ACHN (cell line): ENCODE measurements at regions not wholly inside any gene's neighbourhood (a gene's known extent, or its start where the extent isn't known, plus 50 kb on each side); places are given as distances from the start of the nearest gene placed in this dataset.

ENCODE experiments used
- DNase-seq: peaks from one replicate; pipeline ENCODE4 v3.0.0-alpha.2; 2015
- in situ Hi-C: cut with HindIII; loops from 2 replicates; pipeline ENCODE4 v1.10.0; 2017; ENCODE audit warnings: low sequenced_read_pairs, low pct_ligation_motif_present, low pct_unique_long_range_greater_than_20kb

DNA sequence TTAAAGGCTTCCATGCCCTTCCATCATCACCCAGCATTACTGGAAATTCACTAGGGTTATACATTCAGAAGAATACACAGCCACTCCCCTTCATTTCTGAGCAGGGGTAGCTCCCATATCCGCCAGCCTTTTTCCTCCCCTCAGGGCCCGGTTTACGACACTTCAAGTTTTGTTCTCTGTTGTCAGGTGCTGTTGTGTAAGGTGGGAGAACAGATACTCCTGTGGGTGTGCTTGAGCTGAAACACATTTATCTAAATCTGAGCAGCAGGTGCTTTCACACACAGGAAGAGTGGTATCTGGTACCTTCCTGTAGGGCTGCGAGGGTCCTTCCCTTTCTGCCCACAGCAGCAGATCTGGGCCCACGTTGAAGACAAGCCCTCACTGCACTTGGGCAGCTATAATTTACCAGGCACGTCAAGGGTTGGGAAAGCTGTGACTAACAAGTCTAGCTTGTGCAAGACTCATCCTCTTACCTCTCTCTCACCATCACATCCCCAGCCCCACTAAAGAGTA, 215.8 kb upstream of the RREB1 start:
- in situ Hi-C loops: no loop called here
- no peak for DNase-seq

DNA sequence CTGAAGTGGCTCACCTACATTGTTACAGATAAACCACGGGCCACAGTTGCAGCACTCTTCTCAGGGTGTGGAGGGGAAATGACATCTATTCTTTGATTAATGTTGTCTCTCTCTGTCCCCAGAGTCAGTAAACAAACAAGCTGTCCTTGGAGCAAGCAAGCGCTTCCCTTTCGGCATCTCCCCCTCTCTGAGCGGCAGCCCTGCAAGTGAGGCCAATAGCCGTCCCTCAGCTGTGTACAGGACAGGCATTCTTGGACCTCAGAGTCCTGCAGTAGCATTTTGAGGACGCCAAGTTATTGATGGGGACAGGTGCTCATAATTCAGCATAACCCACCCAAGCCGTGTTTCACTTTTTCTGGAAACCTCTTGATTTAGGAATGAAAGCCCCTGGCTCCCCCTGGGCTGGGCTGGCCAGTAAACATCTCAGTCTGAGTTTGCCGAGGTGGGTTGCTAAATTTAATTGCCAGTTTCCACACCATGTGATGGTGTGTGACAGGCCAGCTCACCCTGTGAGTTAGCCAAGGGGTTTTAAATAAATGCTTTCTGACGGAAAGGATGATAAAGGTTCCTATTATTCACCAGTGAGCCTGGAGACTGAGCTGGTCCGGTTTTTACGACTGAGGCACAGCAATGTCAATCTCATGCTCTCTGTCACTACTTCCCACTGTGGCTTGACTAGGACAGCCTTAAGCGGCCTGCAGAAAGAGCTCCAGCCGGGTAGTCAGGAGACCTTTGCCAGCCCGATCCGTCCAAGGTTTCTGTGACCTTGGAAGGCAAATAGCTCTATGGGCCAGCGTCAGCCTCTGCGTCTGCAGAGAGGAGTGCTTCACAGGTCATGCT, 214.8 kb upstream of the RREB1 start:
- DNase-seq: no peak
- in situ Hi-C loops: no loop called here

DNA sequence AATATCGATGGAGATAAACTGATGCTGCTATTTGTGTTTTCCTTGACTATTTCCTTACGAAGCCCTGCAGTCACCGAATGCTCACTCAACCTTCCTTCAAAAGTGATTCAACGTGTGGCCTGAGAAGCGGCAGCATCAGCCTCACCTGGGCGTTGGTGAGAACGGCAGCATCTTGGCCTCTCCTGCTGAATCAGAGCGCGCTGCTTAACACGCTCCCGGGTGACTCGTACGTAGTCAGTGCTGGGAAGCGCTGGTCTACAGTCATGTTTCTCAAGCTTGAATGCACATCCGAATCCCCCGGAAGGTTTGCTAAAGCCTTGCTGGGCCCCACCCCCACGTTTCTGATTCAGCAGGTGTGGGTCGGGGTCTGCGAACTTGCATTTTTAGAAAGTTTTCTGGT, 214.1 kb upstream of the RREB1 start:
- in situ Hi-C loops: no loop called here
- no peak for DNase-seq

DNA sequence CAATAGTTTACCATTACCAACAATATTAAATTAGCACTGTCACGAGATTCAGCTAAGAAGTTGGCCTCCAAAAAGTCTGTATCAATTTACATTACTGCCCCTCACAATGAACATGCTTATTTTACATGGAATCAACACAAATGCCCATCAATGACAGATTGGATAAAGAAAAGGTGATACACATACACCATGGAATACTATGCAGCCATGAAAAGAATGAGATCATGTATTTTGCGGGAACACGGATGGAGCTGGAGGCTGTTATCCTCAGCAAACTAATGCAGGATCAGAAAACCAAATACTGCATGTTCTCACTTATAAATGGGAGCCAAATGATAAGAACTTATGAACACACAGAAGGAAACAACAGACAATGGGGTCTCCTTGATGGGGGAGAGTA, 211.8 kb upstream of the RREB1 start:
- in situ Hi-C loops: no loop called here
- DNase-seq: no peak

DNA sequence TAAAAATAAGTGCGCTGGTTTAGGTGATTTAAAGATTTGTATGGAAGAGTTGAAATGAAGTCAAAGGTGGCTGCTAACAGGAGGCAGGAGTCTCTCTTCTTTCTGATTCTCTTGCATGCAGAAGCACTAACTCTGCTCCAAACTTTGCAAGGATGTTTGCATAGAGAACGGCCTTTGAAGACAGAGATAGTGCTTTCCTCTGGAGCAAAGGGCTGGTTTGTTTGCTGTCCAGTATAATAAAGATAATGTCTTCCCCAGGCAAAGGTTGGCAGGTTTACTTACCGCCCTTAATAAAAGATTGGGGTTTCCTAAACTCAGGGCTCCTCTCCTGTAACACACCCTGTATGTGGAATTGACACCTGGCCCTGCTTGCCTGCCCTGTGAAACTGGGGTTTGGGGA, 210.6 kb upstream of the RREB1 start:
- no peak for DNase-seq
- in situ Hi-C loops: no loop called here

DNA sequence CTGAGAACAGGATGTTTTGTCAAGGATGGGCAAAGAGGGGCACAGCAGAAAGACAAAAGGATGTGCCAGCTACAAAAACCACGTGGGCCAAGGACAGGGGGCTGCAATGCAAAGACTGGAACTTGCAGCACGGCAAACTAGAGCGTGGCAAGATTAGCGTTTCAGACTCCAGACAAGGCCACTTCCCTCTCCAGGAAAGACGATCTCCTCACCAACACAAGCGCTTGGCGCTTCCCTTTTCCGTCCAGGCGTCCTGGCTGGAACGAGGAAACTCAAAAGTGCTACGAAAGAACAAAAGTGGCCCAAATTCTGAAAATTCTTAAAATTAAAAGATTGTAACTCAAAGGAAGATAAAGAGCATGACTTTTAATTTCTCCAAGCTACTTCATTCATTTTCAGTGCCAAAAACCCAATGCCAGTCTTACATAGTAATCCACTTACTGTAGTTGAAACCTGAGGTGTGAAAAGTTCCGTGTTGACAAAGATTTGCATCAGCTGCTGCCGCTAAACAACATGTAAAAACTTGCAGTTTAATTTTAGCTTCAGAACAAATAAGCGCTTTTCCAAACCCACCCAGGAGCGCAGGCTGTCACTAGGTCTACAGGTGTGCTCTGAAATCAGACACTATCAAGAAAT, 207.1 kb upstream of the RREB1 start:
- DNase-seq: no peak
- in situ Hi-C loops: no loop called here

DNA sequence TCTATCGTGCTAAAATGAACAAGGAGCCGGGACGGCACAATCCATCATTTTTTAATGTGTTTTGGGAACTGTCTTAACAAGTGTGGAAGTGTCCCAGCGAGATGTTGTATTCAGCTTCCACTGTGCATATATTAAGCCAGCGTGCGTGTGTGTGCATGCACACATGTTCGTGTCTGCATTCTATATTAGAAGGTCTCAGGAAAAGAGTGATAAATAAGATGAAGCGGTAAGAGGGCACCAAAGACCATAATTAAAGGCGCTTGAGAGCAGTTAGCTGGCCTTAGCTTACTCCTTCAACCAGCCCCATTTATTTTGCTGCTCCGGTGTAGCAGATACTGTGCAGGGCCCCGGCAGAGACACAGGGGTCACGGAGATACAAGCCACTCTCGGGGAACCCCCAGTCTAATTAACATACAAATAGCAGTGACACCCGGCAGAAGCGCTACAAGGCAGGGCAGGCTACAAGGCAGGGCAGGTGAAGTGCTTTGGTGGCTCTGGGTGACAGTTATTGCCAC, 206.5 kb upstream of the RREB1 start:
- in situ Hi-C loops: no loop called here
- DNase-seq: no peak

DNA sequence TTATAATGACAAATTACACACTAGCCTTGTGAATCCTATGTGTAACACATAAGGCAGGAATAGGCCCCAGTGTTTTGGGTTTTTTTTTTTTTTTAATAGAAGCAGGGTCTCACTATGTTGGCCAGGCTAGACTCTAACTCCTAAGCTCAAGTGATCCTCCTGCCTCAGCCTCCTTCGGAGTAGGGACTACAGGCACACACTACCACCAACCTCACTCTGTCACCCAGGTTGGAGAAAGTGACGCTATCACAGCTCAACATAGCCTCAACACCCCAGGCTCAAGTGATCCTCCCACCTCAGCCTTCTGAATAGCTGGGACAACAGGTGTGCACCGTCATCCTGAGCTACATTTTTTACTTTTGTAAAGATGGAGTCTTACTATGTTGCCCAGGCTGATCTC, 205.8 kb upstream of the RREB1 start:
- in situ Hi-C loops: no loop called here
- no peak for DNase-seq

DNA sequence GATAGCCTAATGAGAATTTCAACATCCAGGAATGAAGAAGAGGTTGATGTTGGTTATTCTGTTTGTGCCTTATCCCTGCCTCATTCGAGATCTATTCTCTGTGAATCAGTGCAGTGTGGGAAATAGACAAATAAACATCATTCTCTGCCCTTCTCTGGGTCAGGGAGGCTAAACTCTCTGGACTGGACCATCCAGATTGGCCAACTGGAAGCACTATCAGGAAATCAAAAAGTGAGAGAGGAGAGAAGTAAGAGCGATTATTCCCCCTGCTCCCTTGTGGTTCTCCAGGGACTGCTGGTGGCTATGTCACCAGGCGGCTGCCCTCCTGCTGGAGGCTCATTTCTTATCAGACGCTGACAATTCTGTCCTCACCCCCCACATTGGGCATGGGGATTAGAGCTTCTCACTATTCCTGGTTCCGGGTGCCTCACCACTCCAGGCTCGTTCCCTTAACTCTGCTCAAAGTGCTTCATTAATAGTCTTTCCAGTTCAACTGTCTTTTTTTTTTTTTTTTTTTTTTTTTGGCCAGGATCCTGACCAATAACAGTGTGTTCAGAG, 201.7 kb upstream of the RREB1 start:
- in situ Hi-C loops: no loop called here
- DNase-seq: no peak

DNA sequence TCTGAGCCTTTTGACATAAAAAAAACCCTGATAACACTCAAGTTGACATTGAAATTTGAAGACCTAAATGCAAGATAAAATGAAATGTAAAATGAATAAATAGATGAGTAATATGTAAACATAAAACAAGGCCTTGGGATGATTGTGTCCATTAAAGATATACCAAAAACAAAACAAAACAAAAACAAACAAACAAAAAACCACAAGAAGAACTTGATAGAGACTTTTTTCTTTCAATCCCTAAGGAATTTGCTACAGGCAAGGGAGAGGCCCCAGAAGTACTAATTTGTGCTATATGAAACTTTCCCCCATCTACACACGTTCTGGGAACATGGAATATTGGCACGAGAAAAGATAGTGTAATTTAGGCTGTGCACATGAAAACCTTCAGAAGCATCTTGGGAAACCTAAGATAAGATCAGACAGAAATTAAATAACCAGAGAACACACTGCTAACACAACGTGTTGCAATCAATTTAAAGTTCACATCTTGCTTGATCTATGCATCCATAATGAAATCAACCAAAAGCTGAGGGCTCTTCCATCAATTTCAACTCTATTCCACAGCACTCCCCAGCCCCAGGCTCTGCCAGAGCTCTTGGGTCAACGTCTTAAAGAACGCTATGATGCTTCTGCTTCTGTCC, 201.1 kb upstream of the RREB1 start:
- no peak for DNase-seq
- in situ Hi-C loops: no loop called here

DNA sequence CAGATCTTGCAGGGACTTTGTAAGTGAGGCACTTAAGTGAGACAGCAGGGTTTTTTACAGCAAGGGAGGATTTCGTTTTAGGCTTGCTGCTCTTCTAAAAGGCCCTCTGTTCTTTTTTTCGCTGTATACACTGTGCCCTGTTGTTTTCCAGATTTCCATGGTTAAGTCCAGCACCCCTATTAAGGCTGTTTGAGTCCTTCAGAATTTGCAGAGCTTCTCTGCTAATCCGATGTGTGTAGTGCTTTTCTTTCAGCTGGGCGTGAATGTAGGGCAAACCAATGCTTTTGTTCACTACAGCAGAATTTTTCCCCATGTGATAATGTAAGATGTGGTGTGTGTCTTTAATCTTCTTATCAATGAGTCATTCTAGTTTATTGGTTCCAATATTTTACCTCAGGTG, 200.5 kb upstream of the RREB1 start:
- no peak for DNase-seq
- in situ Hi-C loops: no loop called here

DNA sequence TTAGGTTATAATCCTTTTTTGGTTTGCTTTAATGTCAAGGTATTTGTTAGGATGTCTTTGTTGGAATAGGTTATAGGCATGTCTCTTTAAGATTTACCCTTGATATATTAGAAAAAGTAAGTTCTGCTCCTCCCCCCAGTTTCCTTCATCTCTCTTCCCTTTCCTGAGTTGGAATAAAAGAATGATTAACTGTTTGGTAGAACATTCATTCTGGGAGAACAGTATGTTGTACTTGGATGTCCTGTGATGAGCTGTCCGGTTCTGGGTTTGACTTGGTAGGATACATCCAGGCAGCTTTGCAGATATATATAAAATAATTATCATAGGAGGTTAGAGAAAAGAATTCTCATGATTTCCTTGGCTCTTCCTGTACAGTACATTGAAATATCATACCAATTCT, 199.6 kb upstream of the RREB1 start:
- in situ Hi-C loops: no loop called here
- peak; percentile 31 for DNase-seq

DNA sequence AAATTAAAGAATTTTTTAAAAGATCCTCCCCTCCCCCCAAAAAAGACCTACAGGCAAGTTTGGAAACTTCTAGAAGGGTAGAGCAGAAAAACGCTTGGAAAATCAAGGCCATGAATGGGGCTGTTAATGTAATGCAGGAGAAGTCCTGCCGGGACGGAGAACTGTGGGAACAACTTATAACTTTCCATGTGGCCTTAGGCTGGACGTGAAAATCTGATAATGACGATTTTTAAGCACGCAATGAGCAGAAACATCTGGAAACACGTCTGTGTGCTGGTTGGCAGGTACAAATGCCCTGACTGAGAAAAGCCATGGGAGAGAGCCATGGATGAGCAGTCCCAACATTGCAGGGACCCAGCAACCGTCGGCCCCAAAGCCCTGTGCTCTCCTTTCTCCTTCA, 198.7 kb upstream of the RREB1 start:
- DNase-seq: no peak
- in situ Hi-C loops: no loop called here

DNA sequence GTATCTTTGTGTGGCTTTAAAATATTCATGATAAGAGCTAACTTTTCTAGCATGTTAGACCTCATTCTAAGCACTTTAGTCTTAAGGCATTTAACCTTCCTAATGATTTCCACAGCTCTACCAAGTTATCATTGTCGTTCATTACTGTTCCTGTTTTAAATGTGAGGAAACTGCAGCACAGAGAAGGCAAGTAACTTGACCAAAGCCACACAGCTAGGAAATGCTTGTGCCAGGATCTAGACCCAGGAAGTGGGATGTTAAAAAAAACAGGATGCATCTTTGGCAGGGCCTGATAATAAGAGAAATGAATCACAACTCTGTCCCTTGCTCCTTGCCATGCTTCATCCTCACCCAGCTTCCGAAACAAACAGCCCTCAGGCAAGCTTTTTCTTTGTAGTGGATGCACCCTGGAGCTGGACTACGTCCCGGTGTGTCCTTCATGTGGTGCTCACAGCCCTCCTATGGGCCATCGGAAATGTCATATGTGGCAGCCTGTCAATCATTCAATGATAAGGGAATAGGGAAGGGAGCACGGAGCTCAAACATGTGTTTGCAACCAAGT, 196.9 kb upstream of the RREB1 start:
- in situ Hi-C loops: no loop called here
- no peak for DNase-seq

DNA sequence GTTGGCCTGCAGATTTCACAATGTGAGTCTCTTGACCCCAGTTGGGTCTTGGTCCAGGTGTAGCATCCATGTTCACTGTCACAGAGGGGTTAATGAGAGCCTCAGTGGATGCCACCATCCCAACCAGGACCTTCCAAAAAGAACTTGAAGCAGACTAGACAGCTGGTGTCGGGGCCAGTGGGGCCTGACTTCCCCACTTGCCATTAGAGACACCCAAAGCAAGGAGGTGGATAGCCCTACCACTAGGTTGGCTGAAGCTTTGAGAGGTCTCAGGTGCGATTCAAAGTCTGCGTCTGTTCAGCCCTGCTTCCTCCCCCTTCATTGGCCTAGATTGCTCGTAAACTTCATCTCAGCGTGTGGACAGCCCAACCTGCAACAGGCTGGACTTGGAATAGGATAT, 196.4 kb upstream of the RREB1 start:
- DNase-seq: no peak
- in situ Hi-C loops: no loop called here

DNA sequence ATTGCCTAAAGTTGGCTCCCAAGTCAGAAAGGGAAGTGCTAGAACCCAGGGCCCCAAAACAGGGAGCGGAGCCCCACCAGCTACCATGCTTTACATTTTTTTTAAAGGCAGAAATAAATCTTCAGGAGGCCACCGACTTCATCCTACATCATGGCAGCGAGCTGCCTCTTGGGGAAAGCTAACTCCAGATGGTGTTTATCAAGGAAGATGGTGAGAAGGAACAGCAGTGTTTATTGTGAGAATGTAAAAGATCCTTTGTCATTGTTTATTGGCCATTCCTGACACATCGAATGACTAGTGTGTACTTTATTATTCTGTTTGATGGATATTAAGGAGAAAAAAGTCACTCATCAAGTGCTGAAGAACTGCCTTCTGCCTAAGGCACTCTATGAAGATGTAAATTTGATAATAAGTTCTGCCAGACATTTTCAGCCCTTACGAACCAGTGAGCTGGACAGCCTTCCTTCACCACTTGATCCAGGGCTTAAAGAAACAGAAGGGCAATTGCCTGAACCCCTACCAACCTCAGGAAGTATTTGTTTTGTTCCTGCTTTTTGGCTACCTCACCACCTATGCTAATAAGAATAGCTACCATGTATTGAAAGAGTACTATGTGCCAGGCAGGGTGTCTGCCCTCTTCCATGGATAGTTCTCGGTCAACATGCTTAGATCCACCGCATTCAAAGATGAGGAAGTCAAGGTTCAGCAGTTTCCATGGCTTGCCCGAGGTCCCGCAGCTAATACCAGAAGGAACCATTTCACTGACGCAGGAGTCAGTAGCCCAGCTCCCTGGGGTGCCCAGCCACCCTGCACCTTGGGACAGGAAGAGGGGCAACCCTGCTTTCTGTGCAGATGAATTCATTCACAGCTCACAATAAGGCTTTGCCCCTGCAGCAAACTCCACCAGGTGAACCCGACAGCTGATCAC, 194.7 kb upstream of the RREB1 start:
- in situ Hi-C loops: no loop called here
- no peak for DNase-seq

DNA sequence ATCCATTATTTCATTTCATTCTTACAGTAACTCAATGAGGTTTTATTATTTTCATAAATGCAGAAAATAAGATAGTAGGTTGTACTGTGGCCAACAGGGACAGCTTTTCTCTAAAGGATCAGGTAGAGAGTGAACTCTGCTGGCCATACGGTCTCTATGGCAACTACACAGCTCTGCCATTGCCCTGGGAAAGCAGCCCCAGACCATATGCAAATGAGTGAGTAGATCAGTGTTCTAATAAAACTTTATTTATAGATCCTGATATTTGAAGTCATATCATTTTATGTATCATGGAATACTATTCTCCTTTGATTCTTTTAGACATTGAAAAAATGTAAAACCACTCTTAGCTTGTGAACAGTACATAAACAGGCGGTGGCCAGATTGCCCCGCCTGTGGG, 192.5 kb upstream of the RREB1 start:
- peak; percentile 17 for DNase-seq
- in situ Hi-C loops: no loop called here
